Endothelial cell of umbilical vein (primary cell): ENCODE measurements at regions not wholly inside any gene's neighbourhood (a gene's known extent, or its start where the extent isn't known, plus 50 kb on each side); places are given as distances from the start of the nearest gene placed in this dataset.
A peak's percentile ranks its signal among the peaks of the same experiment; 100 is the strongest.

Experiments used
- BruUV-seq: library from RNA; stranded (reverse); fragments of 400-500 nt; replicated peaks from 2 replicates; lab custom pipeline; 2021; lab: Mats Ljungman, UMichigan
- CTCF ChIA-PET: fragments of 300-600, 350-600 bp; sonication (Branson Sonifier 250); formaldehyde crosslinking; loops from one replicate; lab custom pipeline; 2021; ENCODE audit warnings: antibody characterized with exemption, inconsistent platforms; lab: Charles Lee
- POLR2A ChIA-PET: fragments of 300-600, 350-600 bp; sonication (Branson Sonifier 250); formaldehyde crosslinking; loops from one replicate; lab custom pipeline; 2021; ENCODE audit warnings: antibody characterized with exemption, inconsistent platforms; lab: Charles Lee
- DNase-seq: peaks from one replicate; pipeline ENCODE4 v3.0.0-alpha.2; 2011; ENCODE audit warnings: low read depth, low spot score
- FAIRE-seq: peaks from 2 replicates; lab custom pipeline; 2011; peaks lifted over from hg19 to GRCh38; lab: Jason Lieb, UNC
- H2AFZ ChIP-seq: 2 replicates; pipeline ENCODE4 v1.6.0; 2012; ENCODE audit warnings: low read depth, low read length, control low read depth, inconsistent platforms
- H3K27ac ChIP-seq: 2 replicates; pipeline ENCODE4 v1.5.1; 2011; ENCODE audit warnings: low read depth, mild to moderate bottlenecking, control low read depth, low read length, moderate library complexity; ENCODE audit not compliant: insufficient read depth
- H3K27me3 ChIP-seq, 2 experiments: 2 replicates each; pipeline versions ENCODE4 v1.6.0 to v1.6.1; 2011; ENCODE audit warnings: low read length in 2 of 2, mixed read lengths in 1 of 2; ENCODE audit not compliant: control insufficient read depth in 2 of 2, insufficient read depth in 2 of 2
- H3K36me3 ChIP-seq, 2 experiments: 2 replicates in 1 of 2; 3 replicates in 1 of 2; pipeline ENCODE4 v1.5.1; 2011; ENCODE audit warnings: low read length in 2 of 2, mild to moderate bottlenecking in 1 of 2, moderate library complexity in 1 of 2; ENCODE audit not compliant: control insufficient read depth in 2 of 2, insufficient read depth in 2 of 2; ENCODE audit errors: extremely low read depth in 1 of 2
- H3K4me1 ChIP-seq: 3 replicates; pipeline ENCODE4 v1.5.1; 2011; ENCODE audit warnings: mild to moderate bottlenecking, low read length; ENCODE audit not compliant: control insufficient read depth, insufficient read depth; ENCODE audit errors: extremely low read depth
- H3K4me2 ChIP-seq: 2 replicates; pipeline ENCODE4 v1.6.1; 2011; ENCODE audit warnings: low read length, control low read depth, mixed read lengths; ENCODE audit not compliant: insufficient read depth
- H3K4me3 ChIP-seq, 3 experiments: fragments of 200-600 bp in 1 of 3; sonication (generic), shearing (Covaris generic) in 1 of 3; replicated peaks in 1 of 3; 2 replicates each; pipeline ENCODE4 v1.5.1; 2011 to 2016; ENCODE audit warnings: control low read depth in 3 of 3, low read length in 3 of 3, mild to moderate bottlenecking in 2 of 3, inconsistent platforms in 1 of 3, low read depth in 1 of 3, moderate library complexity in 1 of 3; ENCODE audit not compliant: insufficient read depth in 1 of 3
- H3K79me2 ChIP-seq: 2 replicates; pipeline ENCODE4 v1.6.0; 2012; ENCODE audit warnings: low read length, inconsistent platforms; ENCODE audit not compliant: control insufficient read depth, insufficient read depth
- H3K9ac ChIP-seq: replicated peaks from 2 replicates; pipeline ENCODE3; 2011; ENCODE audit warnings: low read length, control low read depth; ENCODE audit not compliant: insufficient read depth; ENCODE audit errors: extremely low read depth
- H3K9me1 ChIP-seq: replicated peaks from 3 replicates; pipeline ENCODE4 v1.6.0; 2011; ENCODE audit warnings: mild to moderate bottlenecking, low read length; ENCODE audit not compliant: control insufficient read depth, insufficient read depth; ENCODE audit errors: extremely low read depth
- H3K9me3 ChIP-seq: replicated peaks from 2 replicates; pipeline ENCODE4 v1.5.1; 2012; ENCODE audit warnings: low read length, inconsistent platforms; ENCODE audit not compliant: control insufficient read depth, insufficient read depth
- H4K20me1 ChIP-seq: replicated peaks from 2 replicates; pipeline ENCODE3; 2011; ENCODE audit warnings: mild to moderate bottlenecking, low read length; ENCODE audit not compliant: control insufficient read depth, insufficient read depth; ENCODE audit errors: extremely low read depth
- CTCF ChIP-seq, 2 donors: IDR thresholded peaks; 1 replicate in 1 of 2; 2 replicates in 1 of 2; pipeline ENCODE4 v1.5.1; 2011; ENCODE audit warnings: low read length in 2 of 2, mild to moderate bottlenecking in 2 of 2, moderate library complexity in 2 of 2, control low read depth in 1 of 2, inconsistent platforms in 1 of 2, low read depth in 1 of 2; ENCODE audit not compliant: insufficient read depth in 1 of 2; ENCODE audit errors: extremely low read depth in 1 of 2
- MAX ChIP-seq: IDR thresholded peaks from 2 replicates; pipeline ENCODE4 v1.6.1; 2011; ENCODE audit not compliant: insufficient read depth, insufficient read length
- MYC ChIP-seq: IDR thresholded peaks from one replicate; pipeline ENCODE4 v1.6.1; 2011; ENCODE audit warnings: mild to moderate bottlenecking, low read depth, low read length
- POLR2AphosphoS5 ChIP-seq: IDR thresholded peaks from 2 replicates; pipeline ENCODE4 v1.6.1; 2012; ENCODE audit warnings: low read depth, mild to moderate bottlenecking, control low read depth, low read length, moderate library complexity; ENCODE audit not compliant: insufficient read depth
- dilution Hi-C: fragments of 300-500 bp; cut with MboI; formaldehyde crosslinking; loops from one replicate; pipeline ENCODE4 v1.15.0; 2019; ENCODE audit warnings: low sequenced_read_pairs; ENCODE audit not compliant: extremely low pct_ligation_motif_present
- intact Hi-C: fragments of 100-400 bp; cut with micrococcal nuclease; formaldehyde crosslinking; loops from one replicate; pipeline ENCODE4 v1.10.0; 2022

- FAIRE-seq = peak; percentile 68
- no peaks in the 10 kb centered on the region for H4K20me1 ChIP-seq
- no peak overlapping the region for H3K4me2 ChIP-seq
- no peak overlapping the region for H3K9ac ChIP-seq
- H3K79me2 ChIP-seq = no peaks in the 10 kb centered on the region
- dilution Hi-C loops (no loop called here), intact Hi-C loops (loop anchor here (1.0 to 5.0 kb wide), 9 partner anchors 49 to 554 kb away; partner anchors contain the start of gene TPM1)
- BruUV-seq = no TSS peak
- no peak overlapping the region for H2AFZ ChIP-seq
- H3K9me3 ChIP-seq = no peaks in the 10 kb centered on the region
- TF ChIP-seq CTCF (IDR thresholded peaks at IDR 0.05; ENCODE audit: extremely low read depth in 1 of 2, insufficient read depth in 1 of 2, low read depth in 1 of 2, low read length in 2 of 2) = peak; percentile 57 to 73
- no peak for TF ChIP-seq MYC
- H3K27ac ChIP-seq = peak overlapping the region; percentile 44
- ChIA-PET POLR2A (interaction anchor here (0.7 to 2.2 kb wide), 6 partner anchors 47 to 206 kb away, joined by 4 to 17 read pairs (median 6); partner anchors contain the start of gene TPM1), CTCF (interaction anchor here (0.6 to 3.6 kb wide), 32 partner anchors 10 to 555 kb away, joined by 3 to 52 read pairs (median 4); partner anchors contain the start of gene TPM1)
- H3K9me1 ChIP-seq = no peaks in the 10 kb centered on the region
- peak; percentile 65 for DNase-seq
- no peak overlapping the region for H3K4me3 ChIP-seq
- peaks cover 39% of the 10 kb centered on the region for H3K4me1 ChIP-seq
- no peaks in the 10 kb centered on the region for H3K36me3 ChIP-seq
- no peaks in the 10 kb centered on the region for H3K27me3 ChIP-seq
Observed at GRCh38 chr15:62847900-62848489, 194.6 kb upstream of the TPM1 start.

- ChIA-PET POLR2A (interaction anchor here (0.8 to 2.2 kb wide), 5 partner anchors 47 to 205 kb away, joined by 4 to 17 read pairs (median 7); partner anchors contain the start of gene TPM1), CTCF (interaction anchor here (0.7 to 3.2 kb wide), 20 partner anchors 10 to 554 kb away, joined by 3 to 52 read pairs (median 6); partner anchors contain the start of gene TPM1)
- Histone ChIP-seq H2AFZ (peak overlapping the region; percentile 27), H3K27ac (peak overlapping the region; percentile 44), H3K36me3 (no peaks in the 10 kb centered on the region), H3K79me2 (no peaks in the 10 kb centered on the region), H4K20me1 (no peaks in the 10 kb centered on the region), H3K4me2 (no peak overlapping the region), H3K27me3 (no peaks in the 10 kb centered on the region), H3K4me3 (no peak overlapping the region), H3K4me1 (peaks cover 39% of the 10 kb centered on the region), H3K9me3 (no peaks in the 10 kb centered on the region), H3K9me1 (no peaks in the 10 kb centered on the region), H3K9ac (no peak overlapping the region)
- TF ChIP-seq POLR2AphosphoS5 (no peak), CTCF (IDR thresholded peaks at IDR 0.05; ENCODE audit: extremely low read depth in 1 of 2, insufficient read depth in 1 of 2, low read depth in 1 of 2, low read length in 2 of 2) (peak in 1 of 2 donors; percentile 18), MYC (no peak), MAX (no peak)
- BruUV-seq = no TSS peak
- intact Hi-C loops = loop anchor here (1.0 to 5.0 kb wide), 9 partner anchors 49 to 554 kb away; partner anchors contain the start of gene TPM1
- peak; percentile 87 for FAIRE-seq
- DNase-seq = peak; percentile 87
- dilution Hi-C loops = no loop called here
Observed at GRCh38 chr15:62848632-62849050, 193.9 kb upstream of the TPM1 start.
